Muscle of leg (tissue), 3 donors: ENCODE measurements at regions not wholly inside any gene's neighbourhood (a gene's known extent, or its start where the extent isn't known, plus 50 kb on each side); places are given as distances from the start of the nearest gene placed in this dataset.
"Not testable (repeated sequence)": the region's sequence is repeated elsewhere in the genome, so short reads cannot be mapped to it uniquely, and the experiment has no call there.

ENCODE experiments used
- DNase-seq: peaks from one replicate; pipeline ENCODE4 v3.0.0; 2013
- H3K27ac ChIP-seq: one replicate; pipeline ENCODE4 v1.5.1; 2013; ENCODE audit warnings: mild to moderate bottlenecking, low read length, control low read depth
- H3K27me3 ChIP-seq: one replicate; pipeline ENCODE4 v1.6.1; 2013; ENCODE audit warnings: low read length; ENCODE audit not compliant: control insufficient read depth, insufficient read depth
- H3K36me3 ChIP-seq: one replicate; pipeline ENCODE4 v1.6.1; 2013; ENCODE audit warnings: low read length; ENCODE audit not compliant: control insufficient read depth, insufficient read depth
- H3K4me1 ChIP-seq: one replicate; pipeline ENCODE4 v1.6.1; 2013; ENCODE audit warnings: low read length; ENCODE audit not compliant: control insufficient read depth, insufficient read depth
- H3K4me3 ChIP-seq: one replicate; pipeline ENCODE4 v1.5.1; 2013; ENCODE audit warnings: low read length, control low read depth
- H3K9me3 ChIP-seq: replicated peaks from 2 replicates; pipeline ENCODE4 v1.6.1; 2013; ENCODE audit warnings: low read depth, low read length; ENCODE audit not compliant: control insufficient read depth
- WGBS: methylation state at CpG from one replicate; pipeline ENCODE4 v1.1.5; 2013; ENCODE audit warnings: missing lambda C conversion rate; ENCODE audit not compliant: insufficient coverage; 5-methylcytosine and 5-hydroxymethylcytosine counted together

DNA sequence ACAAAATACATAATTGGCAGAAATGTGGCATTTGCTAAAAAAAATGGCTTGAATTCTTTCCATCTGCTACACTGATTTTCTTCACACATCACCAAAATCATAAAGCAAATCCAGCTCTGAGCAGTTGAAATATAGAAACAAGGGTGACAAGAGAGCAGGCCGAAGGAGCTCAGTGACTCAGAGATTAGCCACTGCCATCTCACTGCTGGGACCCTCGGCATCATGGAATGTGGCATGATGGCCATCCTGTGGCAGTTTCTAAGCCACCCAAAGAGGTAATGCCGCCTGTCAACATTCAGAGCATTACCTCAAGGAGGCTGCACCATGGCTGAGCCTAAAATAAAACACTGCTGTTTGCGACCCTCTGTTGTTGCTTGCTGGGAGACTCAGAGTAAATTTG, 80.5 kb upstream of the OSBPL11 start:
- no peaks in the 10 kb centered on the region for H3K27me3 ChIP-seq
- H3K9me3 ChIP-seq, result no peaks in the 10 kb centered on the region
- DNase-seq, result no peak
- no peak overlapping the region for H3K27ac ChIP-seq
- H3K4me1 ChIP-seq, result no peaks in the 10 kb centered on the region
- no peak overlapping the region for H3K4me3 ChIP-seq
- no peaks in the 10 kb centered on the region for H3K36me3 ChIP-seq
- WGBS, result 60% methylated on average over 2 of the region's 4 CpGs

DNA sequence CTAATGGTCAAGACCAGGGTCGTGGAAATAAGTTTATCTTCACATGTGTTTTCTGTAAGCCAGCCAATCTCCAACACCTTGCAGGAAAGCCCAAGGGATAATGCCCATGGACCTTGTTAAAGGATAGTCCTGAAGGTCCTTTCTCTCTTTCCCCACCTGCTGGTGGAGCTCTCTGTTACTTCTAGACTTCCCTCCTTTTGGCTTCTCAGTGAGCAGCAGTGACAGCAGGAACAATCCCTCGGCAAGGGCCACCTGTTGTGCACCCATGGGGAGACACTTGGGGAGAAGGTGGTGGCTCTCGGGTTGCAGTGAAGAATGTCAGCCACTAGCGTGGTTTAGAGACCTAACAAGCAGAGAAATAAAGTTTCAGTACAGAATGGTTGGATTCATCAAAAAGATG, 84.0 kb upstream of the OSBPL11 start:
- no peaks in the 10 kb centered on the region for H3K27me3 ChIP-seq
- H3K36me3 ChIP-seq, result no peaks in the 10 kb centered on the region
- H3K9me3 ChIP-seq, result no peaks in the 10 kb centered on the region
- no peak overlapping the region for H3K4me3 ChIP-seq
- no peak overlapping the region for H3K27ac ChIP-seq
- WGBS, result 83% methylated on average over 3 of the region's 4 CpGs
- no peak for DNase-seq
- H3K4me1 ChIP-seq, result peaks cover 16% of the 10 kb centered on the region

DNA sequence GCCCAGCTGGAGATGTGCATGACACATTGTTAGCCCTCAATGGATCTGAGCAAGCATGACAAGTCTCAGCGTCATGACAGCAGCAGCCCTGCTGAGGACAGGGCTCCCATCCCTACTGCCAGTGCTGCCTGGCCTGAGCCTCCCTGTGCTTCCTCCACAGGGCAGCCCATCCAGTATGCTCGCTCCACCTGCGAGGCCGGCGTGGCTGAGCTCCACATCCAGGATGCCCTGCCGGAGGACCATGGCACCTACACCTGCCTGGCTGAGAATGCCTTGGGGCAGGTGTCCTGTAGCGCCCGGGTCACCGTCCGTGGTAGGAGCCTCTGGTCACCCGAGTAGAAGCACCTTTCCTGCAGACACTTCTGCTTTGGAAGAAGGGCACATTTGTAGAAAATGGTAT, 85.8 kb upstream of the OSBPL11 start:
- 78% methylated on average over 6 of the region's 11 CpGs for WGBS
- no peak overlapping the region for H3K27ac ChIP-seq

DNA sequence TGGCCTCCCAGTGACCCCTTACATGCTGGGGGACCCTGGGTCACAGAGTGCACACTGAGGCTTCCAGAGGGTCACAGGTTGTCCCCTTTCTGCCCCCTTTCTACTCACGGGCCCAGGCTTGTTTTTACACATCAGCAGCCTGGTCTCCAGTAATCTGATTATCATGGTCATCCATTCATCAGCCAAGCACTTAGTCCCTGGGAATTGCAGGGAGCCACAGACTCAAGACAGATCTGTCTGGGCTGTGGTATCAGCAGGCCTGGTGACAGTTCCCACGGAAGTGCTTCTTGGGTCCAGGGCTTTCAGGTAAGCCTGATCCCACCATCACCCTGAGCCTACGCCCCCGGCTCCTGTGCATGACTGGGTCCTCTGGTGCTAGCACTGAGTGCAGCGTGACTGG, 86.6 kb upstream of the OSBPL11 start:
- H3K36me3 ChIP-seq, H3K27me3 ChIP-seq, H3K9me3 ChIP-seq, DNase-seq, H3K27ac ChIP-seq, H3K4me3 ChIP-seq: not testable (repeated sequence)
- peaks cover 21% of the 10 kb centered on the region for H3K4me1 ChIP-seq
- WGBS, result 88% methylated on average over 4 of the region's 5 CpGs

More for the DNA sequence above, 85.8 kb upstream of the OSBPL11 start:
- no peak for DNase-seq
- Histone ChIP-seq H3K9me3 (no peaks in the 10 kb centered on the region), H3K4me1 (peaks cover 21% of the 10 kb centered on the region), H3K4me3 (no peak overlapping the region), H3K27me3 (no peaks in the 10 kb centered on the region), H3K36me3 (no peaks in the 10 kb centered on the region)

DNA sequence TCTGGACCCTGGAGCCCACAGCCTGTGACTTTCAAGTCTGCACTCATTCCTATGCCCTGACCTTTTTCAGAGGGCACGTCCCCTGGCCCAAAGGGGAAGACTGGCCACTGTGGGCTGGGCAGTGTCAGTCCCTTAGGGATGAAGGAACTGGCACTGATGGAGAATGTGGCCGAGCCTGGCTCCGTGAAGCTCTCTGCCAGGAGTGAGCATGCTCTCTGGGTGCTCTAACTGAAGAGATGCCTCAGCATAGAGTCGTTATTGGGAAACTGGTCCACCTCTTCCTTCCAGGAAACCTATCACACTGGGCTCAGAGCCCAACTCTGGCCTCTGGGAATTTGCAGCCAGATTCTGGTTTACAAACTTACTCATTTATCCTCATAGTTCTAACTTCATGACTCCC, 87.3 kb upstream of the OSBPL11 start:
- not testable (repeated sequence) for H3K27me3 ChIP-seq, H3K27ac ChIP-seq, H3K4me3 ChIP-seq, H3K36me3 ChIP-seq, H3K9me3 ChIP-seq
- no CpG with 5 or more reads among the region's 4 CpGs for WGBS
- peak; percentile 51 for DNase-seq
- H3K4me1 ChIP-seq, result peaks cover 21% of the 10 kb centered on the region

DNA sequence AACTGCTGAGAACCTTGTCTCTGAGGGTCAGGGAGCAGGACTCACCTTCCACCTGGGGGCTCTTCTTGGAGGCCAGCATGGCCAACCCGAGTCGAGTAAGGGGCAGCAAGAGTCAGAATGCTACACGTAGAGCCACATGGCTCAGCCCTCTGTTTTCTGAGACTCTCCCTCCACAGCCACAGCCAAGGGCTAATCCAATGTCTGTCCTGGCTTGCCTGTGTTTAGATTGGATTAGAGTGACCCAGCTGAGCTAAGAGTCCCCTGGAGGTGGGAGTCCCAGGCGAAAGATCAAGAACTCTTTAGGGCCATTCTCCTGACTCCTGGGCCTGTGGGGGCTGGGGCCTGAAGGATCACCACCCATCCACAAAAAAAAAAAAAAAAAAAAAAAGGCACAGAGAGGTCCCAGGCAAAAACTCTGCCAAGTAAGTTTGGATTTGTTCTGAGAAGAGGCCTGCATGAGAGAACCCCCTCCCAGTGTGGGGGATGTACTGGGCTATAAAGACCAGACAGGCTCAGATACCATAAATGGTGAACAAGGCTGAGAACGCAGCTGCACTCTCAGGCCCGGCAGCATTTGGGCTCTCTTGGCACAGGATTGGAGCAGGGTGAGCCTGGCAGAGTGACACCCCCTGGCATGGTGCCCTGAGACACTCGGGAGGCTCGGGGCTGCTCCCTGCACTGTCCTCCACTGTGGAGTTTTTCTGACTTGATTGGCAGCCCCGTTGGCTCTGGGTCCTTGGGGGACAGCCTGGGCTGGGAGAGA, 88.0 kb upstream of the OSBPL11 start:
- WGBS, result 41% methylated on average over 5 of the region's 9 CpGs
- H3K27ac ChIP-seq, result peak overlapping the region; percentile 51
- peak; percentile 73 for DNase-seq

DNA sequence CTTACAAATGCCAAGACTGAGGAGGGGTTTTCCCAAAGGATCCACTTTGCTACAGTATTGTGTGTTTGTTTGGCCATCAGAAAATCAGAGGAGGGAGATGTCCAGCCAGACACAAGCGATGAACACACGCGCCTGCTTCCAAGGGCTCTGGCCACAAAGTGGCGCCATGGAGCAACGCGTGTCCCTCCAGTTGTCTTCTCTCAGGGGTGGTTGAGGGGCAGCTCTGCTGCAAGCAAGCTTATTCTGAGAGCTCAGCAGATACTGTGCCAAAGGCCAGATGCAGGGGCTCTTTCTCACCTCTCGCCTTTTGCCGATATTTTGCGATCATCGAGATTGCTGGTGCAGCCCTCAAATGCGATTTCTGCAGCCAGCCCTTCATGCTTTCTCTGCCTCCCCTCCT, 88.9 kb upstream of the OSBPL11 start:
- Histone ChIP-seq H3K27me3 (no peaks in the 10 kb centered on the region), H3K9me3 (no peaks in the 10 kb centered on the region), H3K4me3 (no peak overlapping the region), H3K27ac (no peak overlapping the region), H3K36me3 (no peaks in the 10 kb centered on the region), H3K4me1 (peaks cover 21% of the 10 kb centered on the region)
- 40% methylated on average over 10 of the region's 11 CpGs for WGBS
- peak; percentile 52 for DNase-seq

More for the DNA sequence above, 88.0 kb upstream of the OSBPL11 start:
- H3K27me3 ChIP-seq, result no peaks in the 10 kb centered on the region
- H3K9me3 ChIP-seq, result no peaks in the 10 kb centered on the region
- no peaks in the 10 kb centered on the region for H3K36me3 ChIP-seq
- peaks cover 21% of the 10 kb centered on the region for H3K4me1 ChIP-seq
- H3K4me3 ChIP-seq, result no peak overlapping the region

DNA sequence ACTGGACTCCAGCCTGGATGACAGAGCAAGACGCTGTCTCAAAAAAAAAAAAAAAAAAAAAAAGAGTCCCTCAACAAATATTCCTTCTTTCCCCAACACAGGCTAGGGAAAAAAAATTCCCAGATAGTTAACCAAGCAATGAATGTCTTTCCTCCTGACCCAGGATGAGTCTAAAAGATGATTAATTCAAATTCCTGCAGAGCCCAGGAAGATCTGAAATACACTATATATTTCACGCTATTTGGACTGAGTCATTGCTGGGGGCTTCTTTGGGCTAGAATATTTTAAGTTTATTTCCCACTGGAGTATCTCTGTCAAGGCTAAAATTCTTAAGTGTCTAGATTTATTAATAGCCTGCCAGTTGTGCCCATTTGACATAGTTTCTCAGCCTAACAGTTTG, 90.4 kb upstream of the OSBPL11 start:
- not testable (repeated sequence) for DNase-seq, H3K4me3 ChIP-seq, H3K27me3 ChIP-seq, H3K27ac ChIP-seq, H3K36me3 ChIP-seq, H3K9me3 ChIP-seq
- no CpG with 5 or more reads among the region's 2 CpGs for WGBS
- H3K4me1 ChIP-seq, result peaks cover 21% of the 10 kb centered on the region

DNA sequence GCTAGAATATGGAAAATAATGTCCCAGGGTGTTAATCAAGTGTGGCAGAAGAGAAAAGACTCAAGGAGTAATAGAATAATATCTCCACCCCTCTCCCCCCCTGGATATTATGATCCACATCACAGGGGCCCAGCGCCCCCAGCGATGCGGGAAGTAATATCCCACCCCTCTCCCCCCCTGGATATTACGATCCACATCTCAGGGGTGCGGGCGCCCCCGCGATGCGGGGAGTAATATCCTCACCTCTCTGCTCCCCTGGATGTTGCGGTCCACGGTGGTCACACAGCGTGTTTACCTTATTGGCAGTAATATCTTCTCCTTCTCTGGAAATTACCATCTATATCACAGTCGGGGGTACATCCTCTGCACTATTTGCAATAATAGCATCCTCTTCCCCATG, 97.1 kb upstream of the OSBPL11 start:
- WGBS, result 91% methylated on average over 11 of the region's 13 CpGs
- Histone ChIP-seq H3K4me1 (no peaks in the 10 kb centered on the region), H3K27me3 (no peaks in the 10 kb centered on the region), H3K4me3 (no peak overlapping the region), H3K36me3 (no peaks in the 10 kb centered on the region), H3K27ac (no peak overlapping the region), H3K9me3 (no peaks in the 10 kb centered on the region)
- DNase-seq, result no peak

DNA sequence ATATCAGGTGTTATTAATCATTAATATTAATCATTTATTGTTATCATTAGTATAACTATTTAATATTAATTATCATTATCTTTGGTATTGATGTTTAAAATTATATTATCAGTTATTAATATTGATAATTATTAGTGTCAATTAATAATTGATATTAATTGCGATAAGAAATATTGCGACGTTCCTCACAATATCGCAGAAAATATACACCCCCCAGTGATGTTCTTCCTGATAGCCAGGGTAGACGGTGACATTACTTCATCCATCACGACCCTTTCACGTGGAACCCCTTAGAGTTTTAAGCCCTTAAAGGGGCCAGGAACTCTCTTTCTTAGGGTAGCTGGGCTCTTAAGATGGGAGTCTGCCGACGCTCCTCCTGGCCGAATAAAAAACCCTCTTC, 98.6 kb upstream of the OSBPL11 start:
- no peak overlapping the region for H3K27ac ChIP-seq
- 60% methylated on average over 1 of the region's 10 CpGs for WGBS
- H3K27me3 ChIP-seq, result no peaks in the 10 kb centered on the region
- no peak overlapping the region for H3K4me3 ChIP-seq
- no peaks in the 10 kb centered on the region for H3K36me3 ChIP-seq
- H3K9me3 ChIP-seq, result no peaks in the 10 kb centered on the region
- no peaks in the 10 kb centered on the region for H3K4me1 ChIP-seq
- no peak for DNase-seq
